K562 (cell line): ENCODE measurements at regions not wholly inside any gene's neighbourhood (a gene's known extent, or its start where the extent isn't known, plus 50 kb on each side); places are given as distances from the start of the nearest gene placed in this dataset.

Experiments
- CTCF ChIP-seq, 3 experiments: IDR thresholded peaks in 2 of 3; conservative IDR thresholded peaks in 1 of 3; 2 replicates each; pipeline ENCODE4 v1.5.1; 2011 to 2012; ENCODE audit warnings: low read length in 3 of 3, mild to moderate bottlenecking in 3 of 3, control low read depth in 2 of 3, improper control_type of control experiment in 1 of 3, inconsistent platforms in 1 of 3, low read depth in 1 of 3, mixed read lengths in 1 of 3, moderate library complexity in 1 of 3; ENCODE audit not compliant: insufficient read depth in 2 of 3
- EZH2 ChIP-seq: IDR thresholded peaks from 2 replicates; pipeline ENCODE4 v1.6.1; 2012; ENCODE audit warnings: low read depth, mild to moderate bottlenecking, inconsistent platforms, low read length, borderline replicate concordance
- MXI1 ChIP-seq: IDR thresholded peaks from 2 replicates; pipeline ENCODE4 v1.6.1; 2011; ENCODE audit warnings: low read depth, mild to moderate bottlenecking, improper control_type of control experiment, low read length
- SPI1 ChIP-seq: IDR thresholded peaks from 2 replicates; pipeline ENCODE4 v1.6.1; 2011; ENCODE audit warnings: low read depth, low read length, control low read depth, borderline replicate concordance
- XRCC4 ChIP-seq: IDR thresholded peaks from one replicate; pipeline ENCODE4 v1.6.1; 2011; ENCODE audit not compliant: insufficient read depth, insufficient read length; ENCODE audit errors: extremely low read depth
- ZBTB33 ChIP-seq: sonication (generic); formaldehyde crosslinking; IDR thresholded peaks from 2 replicates; pipeline ENCODE4 v1.8.1; 2023; ENCODE audit warnings: mild to moderate bottlenecking, missing genetic modification reagents
- TF ChIP-seq, protein P1 (sequence below): fragments of 450-650 bp; IDR thresholded peaks from 2 replicates; pipeline ENCODE4 v1.6.1; 2014; ENCODE audit warnings: low read depth, mild to moderate bottlenecking, moderate library complexity, borderline replicate concordance

- TF ChIP-seq EZH2 (no peak), ZBTB33 (no peak), SPI1 (no peak), CTCF (IDR thresholded peaks at IDR 0.05 in 2 of 3, conservative IDR thresholded peaks at IDR 0.05 in 1 of 3; ENCODE audit: insufficient read depth in 2 of 3, low read depth in 1 of 3, low read length in 3 of 3) (no peak), XRCC4 (no peak), MXI1 (no peak)
- TF ChIP-seq, protein P1, sequence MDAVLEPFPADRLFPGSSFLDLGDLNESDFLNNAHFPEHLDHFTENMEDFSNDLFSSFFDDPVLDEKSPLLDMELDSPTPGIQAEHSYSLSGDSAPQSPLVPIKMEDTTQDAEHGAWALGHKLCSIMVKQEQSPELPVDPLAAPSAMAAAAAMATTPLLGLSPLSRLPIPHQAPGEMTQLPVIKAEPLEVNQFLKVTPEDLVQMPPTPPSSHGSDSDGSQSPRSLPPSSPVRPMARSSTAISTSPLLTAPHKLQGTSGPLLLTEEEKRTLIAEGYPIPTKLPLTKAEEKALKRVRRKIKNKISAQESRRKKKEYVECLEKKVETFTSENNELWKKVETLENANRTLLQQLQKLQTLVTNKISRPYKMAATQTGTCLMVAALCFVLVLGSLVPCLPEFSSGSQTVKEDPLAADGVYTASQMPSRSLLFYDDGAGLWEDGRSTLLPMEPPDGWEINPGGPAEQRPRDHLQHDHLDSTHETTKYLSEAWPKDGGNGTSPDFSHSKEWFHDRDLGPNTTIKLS, result no peak
Measured at GRCh38 chr16:64459402-64459801, 662.5 kb downstream of the CDH11 start.
